ENCODE measurements at regions not wholly inside any gene's neighbourhood (a gene's known extent, or its start where the extent isn't known, plus 50 kb on each side); places are given as distances from the start of the nearest gene placed in this dataset.

- no peaks in the 10 kb centered on the region for H3K9me3 ChIP-seq (ENCODE audit: control insufficient read depth, insufficient read depth, low read depth, low read length)
- no peaks in the 10 kb centered on the region for H4K20me1 ChIP-seq (ENCODE audit: control insufficient read depth, extremely low read depth, insufficient read depth, low read length)
- no peak for TF ChIP-seq EZH2 (IDR thresholded peaks at IDR 0.05; ENCODE audit: low read length, missing control alignments)
- TF ChIP-seq, protein P1, sequence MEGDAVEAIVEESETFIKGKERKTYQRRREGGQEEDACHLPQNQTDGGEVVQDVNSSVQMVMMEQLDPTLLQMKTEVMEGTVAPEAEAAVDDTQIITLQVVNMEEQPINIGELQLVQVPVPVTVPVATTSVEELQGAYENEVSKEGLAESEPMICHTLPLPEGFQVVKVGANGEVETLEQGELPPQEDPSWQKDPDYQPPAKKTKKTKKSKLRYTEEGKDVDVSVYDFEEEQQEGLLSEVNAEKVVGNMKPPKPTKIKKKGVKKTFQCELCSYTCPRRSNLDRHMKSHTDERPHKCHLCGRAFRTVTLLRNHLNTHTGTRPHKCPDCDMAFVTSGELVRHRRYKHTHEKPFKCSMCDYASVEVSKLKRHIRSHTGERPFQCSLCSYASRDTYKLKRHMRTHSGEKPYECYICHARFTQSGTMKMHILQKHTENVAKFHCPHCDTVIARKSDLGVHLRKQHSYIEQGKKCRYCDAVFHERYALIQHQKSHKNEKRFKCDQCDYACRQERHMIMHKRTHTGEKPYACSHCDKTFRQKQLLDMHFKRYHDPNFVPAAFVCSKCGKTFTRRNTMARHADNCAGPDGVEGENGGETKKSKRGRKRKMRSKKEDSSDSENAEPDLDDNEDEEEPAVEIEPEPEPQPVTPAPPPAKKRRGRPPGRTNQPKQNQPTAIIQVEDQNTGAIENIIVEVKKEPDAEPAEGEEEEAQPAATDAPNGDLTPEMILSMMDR (conservative IDR thresholded peaks at IDR 0.05 in 1 of 2, IDR thresholded peaks at IDR 0.05 in 1 of 2; ENCODE audit: low read depth in 1 of 2, low read length in 2 of 2) = no peak
- H2AFZ ChIP-seq (ENCODE audit: low read length) = no peak overlapping the region
- H3K4me2 ChIP-seq (ENCODE audit: extremely low read depth, insufficient read depth, low read length) = no peak overlapping the region
- H3K27me3 ChIP-seq (ENCODE audit: control insufficient read depth, insufficient read depth, low read length) = no peaks in the 10 kb centered on the region
- DNase-seq (ENCODE audit: low read depth in 2 of 2) = no peak
- H3K79me2 ChIP-seq (ENCODE audit: control insufficient read depth, insufficient read depth, low read length) = no peaks in the 10 kb centered on the region
- H3K4me1 ChIP-seq (ENCODE audit: control insufficient read depth, extremely low read depth, insufficient read depth, low read length) = no peaks in the 10 kb centered on the region
- no peak overlapping the region for H3K4me3 ChIP-seq (replicated peaks in 1 of 4; ENCODE audit: control extremely low read depth in 1 of 4, insufficient read depth in 1 of 4, low read depth in 3 of 4, low read length in 4 of 4)
- no peaks in the 10 kb centered on the region for H3K36me3 ChIP-seq (ENCODE audit: control insufficient read depth, insufficient read depth, low read length)
- H3K9ac ChIP-seq (ENCODE audit: insufficient read depth, low read length) = no peak overlapping the region
- no peak overlapping the region for H3K27ac ChIP-seq (ENCODE audit: insufficient read depth, low read length)
Observed at GRCh38 chr13:102968572-102969228, 97.5 kb downstream of the SLC10A2 start.

GRCh38 chr13:102965802-102966201, 100.4 kb downstream of the SLC10A2 start:
- Histone ChIP-seq H3K9me3 (ENCODE audit: control insufficient read depth, insufficient read depth, low read depth, low read length) (no peaks in the 10 kb centered on the region), H3K4me2 (ENCODE audit: extremely low read depth, insufficient read depth, low read length) (no peak overlapping the region), H3K36me3 (ENCODE audit: control insufficient read depth, insufficient read depth, low read length) (no peaks in the 10 kb centered on the region), H3K9ac (ENCODE audit: insufficient read depth, low read length) (no peak overlapping the region), H4K20me1 (ENCODE audit: control insufficient read depth, extremely low read depth, insufficient read depth, low read length) (no peaks in the 10 kb centered on the region), H3K79me2 (ENCODE audit: control insufficient read depth, insufficient read depth, low read length) (no peaks in the 10 kb centered on the region), H3K4me1 (ENCODE audit: control insufficient read depth, extremely low read depth, insufficient read depth, low read length) (no peaks in the 10 kb centered on the region), H3K27ac (ENCODE audit: insufficient read depth, low read length) (no peak overlapping the region), H2AFZ (ENCODE audit: low read length) (no peak overlapping the region), H3K4me3 (replicated peaks in 1 of 4; ENCODE audit: control extremely low read depth in 1 of 4, insufficient read depth in 1 of 4, low read depth in 3 of 4, low read length in 4 of 4) (no peak overlapping the region), H3K27me3 (ENCODE audit: control insufficient read depth, insufficient read depth, low read length) (no peaks in the 10 kb centered on the region)
- DNase-seq (ENCODE audit: low read depth in 2 of 2) = no peak
- TF ChIP-seq, protein P1 (conservative IDR thresholded peaks at IDR 0.05 in 1 of 2, IDR thresholded peaks at IDR 0.05 in 1 of 2; ENCODE audit: low read depth in 1 of 2, low read length in 2 of 2) = no peak
- TF ChIP-seq EZH2 (IDR thresholded peaks at IDR 0.05; ENCODE audit: low read length, missing control alignments) = no peak

DNA sequence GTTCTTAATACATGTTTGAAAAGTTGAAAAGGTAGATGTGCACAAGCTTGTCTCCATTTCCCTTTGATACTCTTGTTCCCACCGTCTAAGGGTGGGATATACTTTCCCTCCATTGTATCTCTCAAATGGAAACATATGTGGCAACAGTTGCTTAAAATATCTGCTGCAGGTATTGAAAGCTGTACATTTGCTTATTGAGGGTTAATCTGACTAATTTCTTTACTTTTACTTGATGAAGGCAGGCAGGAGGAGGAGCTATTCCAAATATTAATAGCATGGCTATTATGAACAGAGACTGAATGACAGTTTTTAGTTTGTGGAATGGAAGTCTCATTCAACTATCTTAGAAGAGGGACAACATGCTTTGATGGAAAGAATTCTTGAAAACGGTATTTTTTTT, 103.8 kb downstream of the SLC10A2 start:
- H3K9ac ChIP-seq (ENCODE audit: insufficient read depth, low read length) = no peak overlapping the region
- no peak overlapping the region for H3K27ac ChIP-seq (ENCODE audit: insufficient read depth, low read length)
- no peaks in the 10 kb centered on the region for H3K27me3 ChIP-seq (ENCODE audit: control insufficient read depth, insufficient read depth, low read length)
- no peaks in the 10 kb centered on the region for H3K36me3 ChIP-seq (ENCODE audit: control insufficient read depth, insufficient read depth, low read length)
- DNase-seq (ENCODE audit: low read depth in 2 of 2) = no peak
- H3K4me3 ChIP-seq (replicated peaks in 1 of 4; ENCODE audit: control extremely low read depth in 1 of 4, insufficient read depth in 1 of 4, low read depth in 3 of 4, low read length in 4 of 4) = no peak overlapping the region
- H3K79me2 ChIP-seq (ENCODE audit: control insufficient read depth, insufficient read depth, low read length) = no peaks in the 10 kb centered on the region
- no peaks in the 10 kb centered on the region for H4K20me1 ChIP-seq (ENCODE audit: control insufficient read depth, extremely low read depth, insufficient read depth, low read length)
- no peaks in the 10 kb centered on the region for H3K9me3 ChIP-seq (ENCODE audit: control insufficient read depth, insufficient read depth, low read depth, low read length)
- no peaks in the 10 kb centered on the region for H3K4me1 ChIP-seq (ENCODE audit: control insufficient read depth, extremely low read depth, insufficient read depth, low read length)
- H3K4me2 ChIP-seq (ENCODE audit: extremely low read depth, insufficient read depth, low read length) = no peak overlapping the region
- no peak overlapping the region for H2AFZ ChIP-seq (ENCODE audit: low read length)
- TF ChIP-seq, protein P1 (conservative IDR thresholded peaks at IDR 0.05 in 1 of 2, IDR thresholded peaks at IDR 0.05 in 1 of 2; ENCODE audit: low read depth in 1 of 2, low read length in 2 of 2) = no peak
- TF ChIP-seq EZH2 (IDR thresholded peaks at IDR 0.05; ENCODE audit: low read length, missing control alignments) = no peak

All from fibroblast of lung (primary cell).